HEK293 (cell line): ENCODE measurements at regions not wholly inside any gene's neighbourhood (a gene's known extent, or its start where the extent isn't known, plus 50 kb on each side); places are given as distances from the start of the nearest gene placed in this dataset.

Experiments used
- CTCF ChIA-PET: fragments of 350-600 bp; formaldehyde crosslinking; extraction: SDS; loops from one replicate; lab custom pipeline; 2021; ENCODE audit warnings: antibody characterized with exemption; lab: Yijun Ruan, JAX
- POLR2A ChIA-PET: fragments of 300-600 bp; formaldehyde crosslinking; extraction: SDS; loops from one replicate; lab custom pipeline; 2020; ENCODE audit warnings: antibody characterized with exemption, inconsistent platforms; lab: Yijun Ruan, JAX
- H3K27ac ChIP-seq: fragments of 200-500 bp; sonication (Bioruptor generic); 2 replicates; pipeline ENCODE4 v1.5.1; 2014; ENCODE audit warnings: low read depth, low read length, control low read depth, inconsistent platforms; ENCODE audit errors: extremely low read depth
- H3K36me3 ChIP-seq, 2 experiments: fragments of 200-500 bp in 1 of 2; sonication (Bioruptor generic) in 1 of 2; 1 replicate in 1 of 2; 2 replicates in 1 of 2; pipeline ENCODE4 v1.5.1; 2014 to 2017; ENCODE audit warnings: inconsistent platforms in 2 of 2, low read length in 2 of 2; ENCODE audit not compliant: control insufficient read depth in 2 of 2, insufficient read depth in 1 of 2
- H3K4me1 ChIP-seq: fragments of 200-500 bp; sonication (Bioruptor generic); 2 replicates; pipeline ENCODE4 v1.5.1; 2014; ENCODE audit warnings: mild to moderate bottlenecking, low read length, inconsistent platforms; ENCODE audit not compliant: control insufficient read depth, insufficient read depth
- H3K4me3 ChIP-seq: 2 replicates; pipeline ENCODE4 v1.5.1; 2011; ENCODE audit warnings: low read depth, mild to moderate bottlenecking, control low read depth, low read length, moderate library complexity
- H3K9me3 ChIP-seq: fragments of 200-500 bp; sonication (Bioruptor generic); 2 replicates; pipeline ENCODE4 v1.5.1; 2014; ENCODE audit warnings: low read depth, low read length, inconsistent platforms; ENCODE audit not compliant: control insufficient read depth, insufficient read depth
- BCL11B ChIP-seq: fragments of 450-650 bp; formaldehyde crosslinking; IDR thresholded peaks from 2 replicates; pipeline ENCODE4 v1.5.1; 2016; ENCODE audit warnings: low read depth, missing biosample characterization, missing genetic modification characterization
- FEZF1 ChIP-seq: fragments of 450-650 bp; formaldehyde crosslinking; IDR thresholded peaks from 2 replicates; pipeline ENCODE4 v1.5.1; 2016; ENCODE audit warnings: missing biosample characterization, missing genetic modification characterization
- GFI1B ChIP-seq: fragments of 450-650 bp; formaldehyde crosslinking; IDR thresholded peaks from 2 replicates; pipeline ENCODE4 v1.5.1; 2016; ENCODE audit warnings: missing biosample characterization, missing genetic modification characterization
- HIC1 ChIP-seq: fragments of 450-650 bp; formaldehyde crosslinking; IDR thresholded peaks from 2 replicates; pipeline ENCODE4 v1.5.1; 2016; ENCODE audit warnings: missing biosample characterization, missing genetic modification characterization
- HOXD13 ChIP-seq: sonication (generic); formaldehyde crosslinking; IDR thresholded peaks from 2 replicates; pipeline ENCODE4 v1.8.0; 2022; ENCODE audit warnings: missing genetic modification reagents, borderline replicate concordance
- KLF1 ChIP-seq: fragments of 450-650 bp; formaldehyde crosslinking; IDR thresholded peaks from 2 replicates; pipeline ENCODE4 v1.5.1; 2016; ENCODE audit warnings: missing biosample characterization, missing genetic modification characterization
- KLF10 ChIP-seq: fragments of 450-650 bp; IDR thresholded peaks from 2 replicates; pipeline ENCODE4 v1.5.1; 2018; ENCODE audit warnings: missing biosample characterization, mild to moderate bottlenecking, missing genetic modification characterization
- OVOL3 ChIP-seq: fragments of 450-650 bp; formaldehyde crosslinking; IDR thresholded peaks from 2 replicates; pipeline ENCODE4 v1.5.1; 2016; ENCODE audit warnings: missing biosample characterization, missing genetic modification characterization
- RBAK ChIP-seq: fragments of 450-650 bp; formaldehyde crosslinking; IDR thresholded peaks from 2 replicates; pipeline ENCODE4 v1.5.1; 2016; ENCODE audit warnings: missing biosample characterization, missing genetic modification characterization
- SCRT2 ChIP-seq: fragments of 450-650 bp; formaldehyde crosslinking; IDR thresholded peaks from 2 replicates; pipeline ENCODE4 v1.5.1; 2016; ENCODE audit warnings: missing biosample characterization, missing genetic modification characterization
- SP3 ChIP-seq: fragments of 450-650 bp; formaldehyde crosslinking; IDR thresholded peaks from 2 replicates; pipeline ENCODE4 v1.5.1; 2016; ENCODE audit warnings: missing biosample characterization, missing genetic modification characterization
- ZNF121 ChIP-seq: fragments of 450-650 bp; formaldehyde crosslinking; IDR thresholded peaks from 2 replicates; pipeline ENCODE4 v1.5.1; 2016; ENCODE audit warnings: missing biosample characterization, missing genetic modification characterization
- ZNF133 ChIP-seq: fragments of 450-650 bp; formaldehyde crosslinking; IDR thresholded peaks from 2 replicates; pipeline ENCODE4 v1.5.1; 2016; ENCODE audit warnings: missing biosample characterization, missing genetic modification characterization
- ZNF19 ChIP-seq: fragments of 450-650 bp; formaldehyde crosslinking; IDR thresholded peaks from 2 replicates; pipeline ENCODE4; 2016; ENCODE audit warnings: missing biosample characterization, missing genetic modification characterization, low read depth
- ZNF280D ChIP-seq: fragments of 450-650 bp; formaldehyde crosslinking; IDR thresholded peaks from 2 replicates; pipeline ENCODE4 v1.5.1; 2016; ENCODE audit warnings: missing biosample characterization, missing genetic modification characterization
- ZNF404 ChIP-seq: fragments of 450-650 bp; formaldehyde crosslinking; IDR thresholded peaks from 2 replicates; pipeline ENCODE4 v1.5.1; 2017; ENCODE audit warnings: missing biosample characterization, missing genetic modification characterization
- ZNF488 ChIP-seq: fragments of 450-650 bp; formaldehyde crosslinking; IDR thresholded peaks from 2 replicates; pipeline ENCODE4 v1.5.1; 2016; ENCODE audit warnings: missing biosample characterization, missing genetic modification characterization
- ZNF558 ChIP-seq: fragments of 450-650 bp; formaldehyde crosslinking; IDR thresholded peaks from 2 replicates; pipeline ENCODE4 v1.5.1; 2016; ENCODE audit warnings: missing biosample characterization, missing genetic modification characterization
- ZNF610 ChIP-seq: fragments of 450-650 bp; formaldehyde crosslinking; IDR thresholded peaks from 2 replicates; pipeline ENCODE4 v1.5.1; 2016; ENCODE audit warnings: missing biosample characterization, missing genetic modification characterization, borderline replicate concordance
- ZNF654 ChIP-seq: fragments of 450-650 bp; formaldehyde crosslinking; IDR thresholded peaks from 2 replicates; pipeline ENCODE4 v1.5.1; 2016; ENCODE audit warnings: low read depth, missing biosample characterization, missing genetic modification characterization
- ZNF660 ChIP-seq: fragments of 450-650 bp; IDR thresholded peaks from 2 replicates; pipeline ENCODE4 v1.5.1; 2018; ENCODE audit warnings: missing biosample characterization, mild to moderate bottlenecking, missing genetic modification characterization
- ZNF768 ChIP-seq: fragments of 450-650 bp; formaldehyde crosslinking; IDR thresholded peaks from 2 replicates; pipeline ENCODE4 v1.5.1; 2018; ENCODE audit warnings: missing biosample characterization, mild to moderate bottlenecking, missing genetic modification characterization
- ZNF837 ChIP-seq: fragments of 450-650 bp; formaldehyde crosslinking; IDR thresholded peaks from 2 replicates; pipeline ENCODE4 v1.5.1; 2016; ENCODE audit warnings: missing biosample characterization, missing genetic modification characterization
- ZNF843 ChIP-seq: fragments of 450-650 bp; formaldehyde crosslinking; IDR thresholded peaks from 2 replicates; pipeline ENCODE4 v1.5.1; 2016; ENCODE audit warnings: missing biosample characterization, missing genetic modification characterization
- ZSCAN23 ChIP-seq: fragments of 450-650 bp; formaldehyde crosslinking; IDR thresholded peaks from 2 replicates; pipeline ENCODE4 v1.5.1; 2016; ENCODE audit warnings: missing biosample characterization, missing genetic modification characterization

DNA sequence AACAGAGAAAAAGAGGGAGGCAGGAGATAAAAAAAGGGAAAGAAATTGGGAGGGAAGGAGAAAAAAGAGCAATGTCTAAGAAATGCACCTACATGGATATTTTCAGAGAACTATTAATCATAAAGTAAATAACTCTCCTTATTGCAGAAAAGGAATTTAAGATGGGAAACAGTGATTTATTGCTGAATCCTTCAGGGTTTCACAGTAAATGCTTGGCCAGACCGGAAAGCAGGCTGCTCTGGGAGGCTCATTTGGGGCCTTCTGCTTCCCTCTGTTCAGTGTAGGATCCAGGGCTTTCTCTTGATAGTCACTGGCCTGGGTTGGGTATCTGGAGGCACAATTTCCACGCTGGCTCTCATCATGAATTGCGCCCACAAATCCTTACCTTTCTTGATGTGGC lies 324.3 kb upstream of the SORL1-AS1 start:
- CTCF ChIA-PET = interaction anchor here (0.6 kb wide), 1 partner anchor 65 kb away, joined by 3 read pairs; no protein-coding TSS in a partner anchor

DNA sequence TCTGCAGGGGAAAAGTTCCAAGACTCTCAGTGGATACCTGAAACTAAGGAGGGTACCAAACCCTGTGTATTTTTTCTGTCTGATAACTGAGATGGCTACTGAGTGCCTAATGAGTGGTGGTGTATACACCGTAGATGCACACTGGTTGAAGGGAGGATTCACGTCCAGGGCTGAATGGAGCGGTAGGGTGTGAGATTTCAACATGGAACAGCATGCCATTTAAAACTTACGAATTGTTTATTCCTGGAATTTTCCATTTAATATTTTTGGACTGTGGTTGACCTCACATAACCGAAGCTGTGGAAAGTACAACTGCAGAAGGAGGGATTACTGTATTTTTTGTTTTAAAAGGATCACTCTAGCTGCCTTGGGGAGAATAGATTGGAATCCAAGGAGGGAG lies 322.5 kb upstream of the SORL1-AS1 start:
- Histone ChIP-seq H3K4me3 (no peak overlapping the region), H3K36me3 (no peaks in the 10 kb centered on the region), H3K9me3 (no peaks in the 10 kb centered on the region), H3K27ac (no peak overlapping the region), H3K4me1 (no peaks in the 10 kb centered on the region)
- POLR2A ChIA-PET = no interaction called here
- CTCF ChIA-PET = no interaction called here
- TF ChIP-seq ZNF404 (tag by site-specific recombination) (no peak), SP3 (tag by site-specific recombination) (no peak), ZNF654 (tag by site-specific recombination) (no peak), ZNF280D (tag by site-specific recombination) (no peak), KLF1 (tag by site-specific recombination) (no peak), KLF10 (no peak), ZNF488 (tag by site-specific recombination) (no peak), GFI1B (tag by site-specific recombination) (no peak), ZNF843 (tag by site-specific recombination) (no peak), OVOL3 (tag by site-specific recombination) (no peak), ZNF133 (tag by site-specific recombination) (no peak), RBAK (tag by site-specific recombination) (no peak), HOXD13 (no peak), ZNF121 (tag by site-specific recombination) (no peak), BCL11B (no peak), ZNF768 (tag by site-specific recombination) (no peak), ZNF19 (tag by site-specific recombination) (no peak)

More for the DNA sequence above, 324.3 kb upstream of the SORL1-AS1 start:
- no peaks in the 10 kb centered on the region for H3K4me1 ChIP-seq
- TF ChIP-seq ZSCAN23 (tag by site-specific recombination) (no peak), ZNF837 (tag by site-specific recombination) (no peak), SCRT2 (tag by site-specific recombination) (no peak), RBAK (tag by site-specific recombination) (no peak), FEZF1 (tag by site-specific recombination) (no peak), ZNF660 (tag by site-specific recombination) (no peak), ZNF610 (tag by site-specific recombination) (no peak), ZNF558 (tag by site-specific recombination) (no peak), HIC1 (tag by site-specific recombination) (no peak)
- POLR2A ChIA-PET = no interaction called here
- no peak overlapping the region for H3K4me3 ChIP-seq
- H3K36me3 ChIP-seq = no peaks in the 10 kb centered on the region
- H3K9me3 ChIP-seq = no peaks in the 10 kb centered on the region
- H3K27ac ChIP-seq = no peak overlapping the region
